ENCODE measurements at regions not wholly inside any gene's neighbourhood (a gene's known extent, or its start where the extent isn't known, plus 50 kb on each side); places are given as distances from the start of the nearest gene placed in this dataset.

GRCh38 chr2:16069933-16070647 lies 129.7 kb downstream of the MYCN start:
- TF ChIP-seq CTCF (IDR thresholded peaks at IDR 0.05) (no peak), POLR2A (IDR thresholded peaks at IDR 0.05) (no peak)
